H1 (cell line): ENCODE measurements at regions not wholly inside any gene's neighbourhood (a gene's known extent, or its start where the extent isn't known, plus 50 kb on each side); places are given as distances from the start of the nearest gene placed in this dataset.

Source experiments
- CTCF ChIA-PET: fragments of 300-600 bp; sonication (Branson Sonifier 250); formaldehyde crosslinking; loops from one replicate; lab custom pipeline; 2021; ENCODE audit not compliant: partially characterized antibody; lab: Charles Lee
- POLR2A ChIA-PET: fragments of 300-600 bp; sonication (Branson Sonifier 250); formaldehyde crosslinking; loops from one replicate; lab custom pipeline; 2021; ENCODE audit warnings: inconsistent platforms; ENCODE audit not compliant: partially characterized antibody; lab: Charles Lee
- DNase-seq, 2 experiments: peaks; one replicate each; pipeline versions ENCODE4 v3.0.0 to v3.0.0-alpha.2; 2010 to 2022; ENCODE audit warnings: low spot score in 2 of 2, low read depth in 1 of 2, mixed read lengths in 1 of 2
- FAIRE-seq: peaks from 2 replicates; lab custom pipeline; 2011; peaks lifted over from hg19 to GRCh38; lab: Jason Lieb, UNC
- H2AFZ ChIP-seq: 2 replicates; pipeline ENCODE4 v1.8.1; 2012; ENCODE audit warnings: low read length, inconsistent platforms
- H2AK5ac ChIP-seq: 2 replicates; pipeline ENCODE4 v1.6.1; 2013; ENCODE audit warnings: low read depth, low read length
- H2BK120ac ChIP-seq: replicated peaks from 2 replicates; pipeline ENCODE3; 2013; ENCODE audit warnings: low read depth, low read length, inconsistent platforms
- H2BK12ac ChIP-seq: 2 replicates; pipeline ENCODE4 v1.6.1; 2013; ENCODE audit warnings: low read depth, low read length
- H2BK15ac ChIP-seq: 2 replicates; pipeline ENCODE4 v1.6.1; 2013; ENCODE audit warnings: low read length
- H2BK20ac ChIP-seq: 2 replicates; pipeline ENCODE4 v1.6.1; 2013; ENCODE audit warnings: low read length
- H2BK5ac ChIP-seq: 2 replicates; pipeline ENCODE4 v1.6.1; 2013; ENCODE audit warnings: low read depth, low read length
- H3K14ac ChIP-seq: 2 replicates; pipeline ENCODE4 v1.6.1; 2013; ENCODE audit warnings: inconsistent platforms; ENCODE audit not compliant: insufficient read length
- H3K18ac ChIP-seq: 2 replicates; pipeline ENCODE4 v1.6.1; 2013; ENCODE audit warnings: low read length; ENCODE audit errors: extremely low read depth
- H3K23ac ChIP-seq: 2 replicates; pipeline ENCODE4 v1.6.1; 2013; ENCODE audit warnings: inconsistent platforms; ENCODE audit not compliant: insufficient read length
- H3K23me2 ChIP-seq: 2 replicates; pipeline ENCODE4 v1.6.1; 2013; ENCODE audit warnings: low read depth, low read length
- H3K27ac ChIP-seq: 2 replicates; pipeline ENCODE4 v1.6.1; 2011; ENCODE audit warnings: low read depth, low read length, inconsistent platforms
- H3K27me3 ChIP-seq, 4 experiments: replicated peaks in 1 of 4; 1 replicate in 1 of 4; 2 replicates in 3 of 4; pipeline versions ENCODE4 v1.6.1 to v1.8.1; 2011 to 2013; ENCODE audit warnings: low read length in 3 of 4, mild to moderate bottlenecking in 3 of 4, inconsistent platforms in 2 of 4, mixed read lengths in 2 of 4, moderate library complexity in 1 of 4; ENCODE audit not compliant: control insufficient read depth in 3 of 4, insufficient read depth in 3 of 4; ENCODE audit errors: extremely low read depth in 1 of 4
- H3K36me3 ChIP-seq, 4 experiments: 2 replicates each; pipeline versions ENCODE4 v1.6.1 to v1.8.1; 2011 to 2013; ENCODE audit warnings: mild to moderate bottlenecking in 4 of 4, low read length in 3 of 4, moderate library complexity in 2 of 4, control low read depth in 1 of 4, inconsistent platforms in 1 of 4; ENCODE audit not compliant: insufficient read depth in 4 of 4, control insufficient read depth in 2 of 4
- H3K4ac ChIP-seq: replicated peaks from 2 replicates; pipeline ENCODE3; 2013; ENCODE audit warnings: low read length, low read depth, mixed read lengths, inconsistent platforms; ENCODE audit not compliant: insufficient read length
- H3K4me1 ChIP-seq, 4 experiments: replicated peaks in 1 of 4; 1 replicate in 1 of 4; 2 replicates in 3 of 4; pipeline versions ENCODE4 v1.6.1 to v1.8.1; 2011 to 2013; ENCODE audit warnings: low read length in 3 of 4, inconsistent platforms in 2 of 4, mixed read lengths in 1 of 4; ENCODE audit not compliant: insufficient read depth in 4 of 4, control insufficient read depth in 3 of 4
- H3K4me2 ChIP-seq, 2 experiments: 2 replicates each; pipeline versions ENCODE4 v1.6.1 to v1.8.1; 2011 to 2013; ENCODE audit warnings: low read depth in 2 of 2, low read length in 2 of 2, control low read depth in 1 of 2, inconsistent platforms in 1 of 2, mild to moderate bottlenecking in 1 of 2; ENCODE audit not compliant: insufficient read depth in 1 of 2
- H3K4me3 ChIP-seq, 4 experiments: fragments of 200-600, 300-600 bp in 1 of 4; sonication (generic), shearing (Covaris generic), sonication (Bioruptor Twin) in 1 of 4; 2 replicates each; pipeline versions ENCODE4 v1.5.1 to v1.8.1; 2011 to 2016; ENCODE audit warnings: low read length in 4 of 4, low read depth in 3 of 4, control low read depth in 2 of 4, inconsistent platforms in 2 of 4, mild to moderate bottlenecking in 2 of 4, mixed read lengths in 1 of 4, moderate library complexity in 1 of 4; ENCODE audit not compliant: insufficient read depth in 2 of 4; ENCODE audit errors: extremely low read depth in 1 of 4
- H3K56ac ChIP-seq: replicated peaks from 2 replicates; pipeline ENCODE3; 2013; ENCODE audit warnings: low read depth, mild to moderate bottlenecking, mixed read lengths, low read length, inconsistent platforms; ENCODE audit not compliant: insufficient read length
- H3K79me1 ChIP-seq: 2 replicates; pipeline ENCODE4 v1.6.1; 2013; ENCODE audit warnings: low read depth, low read length, control low read depth
- H3K79me2 ChIP-seq, 2 experiments: 2 replicates each; pipeline versions ENCODE4 v1.6.1 to v1.8.1; 2012 to 2013; ENCODE audit warnings: low read length in 2 of 2, mild to moderate bottlenecking in 2 of 2, inconsistent platforms in 1 of 2; ENCODE audit not compliant: insufficient read depth in 2 of 2, control insufficient read depth in 1 of 2
- H3K9ac ChIP-seq, 4 experiments: replicated peaks in 1 of 4; 1 replicate in 1 of 4; 2 replicates in 3 of 4; pipeline versions ENCODE4 v1.6.1 to v1.8.1; 2011 to 2013; ENCODE audit warnings: low read depth in 3 of 4, low read length in 3 of 4, control low read depth in 2 of 4, mild to moderate bottlenecking in 2 of 4, moderate library complexity in 2 of 4, inconsistent platforms in 1 of 4; ENCODE audit errors: extremely low read depth in 1 of 4
- H3K9me3 ChIP-seq, 2 experiments: 2 replicates each; pipeline versions ENCODE4 v1.6.1 to v1.8.1; 2012 to 2013; ENCODE audit warnings: mild to moderate bottlenecking in 2 of 2, moderate library complexity in 2 of 2, control low read depth in 1 of 2, inconsistent platforms in 1 of 2, low read depth in 1 of 2, low read length in 1 of 2, mixed read lengths in 1 of 2; ENCODE audit not compliant: insufficient read depth in 2 of 2
- H4K20me1 ChIP-seq, 2 experiments: replicated peaks in 1 of 2; 2 replicates each; pipeline versions ENCODE3 to v1.8.1; 2011 to 2013; ENCODE audit warnings: inconsistent platforms in 2 of 2, low read length in 2 of 2, mild to moderate bottlenecking in 1 of 2; ENCODE audit not compliant: insufficient read depth in 2 of 2, control insufficient read depth in 1 of 2
- H4K5ac ChIP-seq: 2 replicates; pipeline ENCODE4 v1.6.1; 2013; ENCODE audit warnings: low read length, low read depth, mixed read lengths, inconsistent platforms; ENCODE audit not compliant: insufficient read length
- H4K8ac ChIP-seq: 2 replicates; pipeline ENCODE4 v1.8.0; 2013; ENCODE audit warnings: mild to moderate bottlenecking, moderate library complexity, low read length, inconsistent platforms; ENCODE audit not compliant: insufficient read depth; ENCODE audit errors: extremely low read depth
- H4K91ac ChIP-seq: replicated peaks from 2 replicates; pipeline ENCODE3; 2013; ENCODE audit warnings: low read length, mixed read lengths, inconsistent platforms; ENCODE audit not compliant: insufficient read length
- CBX5 ChIP-seq: fragments of 300-800, 300-1000 bp; sonication (generic); IDR thresholded peaks from 2 replicates; pipeline ENCODE4 v1.7.1; 2016; ENCODE audit warnings: antibody characterized with exemption, low read length, low read depth
- CBX8 ChIP-seq: fragments of 300-800, 300-1000 bp; sonication (generic); IDR thresholded peaks from 2 replicates; pipeline ENCODE4 v1.7.1; 2016; ENCODE audit warnings: low read depth, low read length, borderline replicate concordance
- CHD1 ChIP-seq: IDR thresholded peaks from 2 replicates; pipeline ENCODE4 v1.6.1; 2012; ENCODE audit warnings: low read depth, low read length, improper control_type of control experiment
- CTCF ChIP-seq, 3 experiments: IDR thresholded peaks; 1 replicate in 2 of 3; 2 replicates in 1 of 3; pipeline versions ENCODE4 v1.5.1 to v1.6.1; 2011; ENCODE audit warnings: low read length in 3 of 3, mild to moderate bottlenecking in 3 of 3, inconsistent platforms in 2 of 3, low read depth in 1 of 3, moderate library complexity in 1 of 3; ENCODE audit not compliant: insufficient read depth in 1 of 3; ENCODE audit errors: control extremely low read depth in 1 of 3
- EGR1 ChIP-seq: IDR thresholded peaks from 2 replicates; pipeline ENCODE4 v1.6.1; 2011; ENCODE audit warnings: low read depth, low read length, borderline replicate concordance
- POLR2A ChIP-seq, 2 experiments: IDR thresholded peaks; 1 replicate in 1 of 2; 2 replicates in 1 of 2; pipeline ENCODE4 v1.6.1; 2011; ENCODE audit warnings: low read depth in 2 of 2, low read length in 2 of 2, mild to moderate bottlenecking in 2 of 2; ENCODE audit errors: control extremely low read depth in 1 of 2
- RNF2 ChIP-seq: fragments of 200-900, 300-1000 bp; sonication (generic); IDR thresholded peaks from 2 replicates; pipeline ENCODE4 v1.7.1; 2016; ENCODE audit warnings: borderline replicate concordance, low read depth, mild to moderate bottlenecking, antibody characterized with exemption, low read length; ENCODE audit not compliant: poor library complexity, severe bottlenecking; ENCODE audit errors: missing control alignments
- TBP ChIP-seq: IDR thresholded peaks from 2 replicates; pipeline ENCODE4 v1.6.1; 2011; ENCODE audit warnings: low read depth, low read length, improper control_type of control experiment
- TEAD4 ChIP-seq: IDR thresholded peaks from 2 replicates; pipeline ENCODE4 v1.6.1; 2012; ENCODE audit warnings: low read depth, low read length, inconsistent platforms, mixed read lengths
- WGBS, 2 experiments: shearing (Covaris generic) in 1 of 2; methylation state at CpG; one replicate each; pipeline versions ENCODE4 v1.1.6 to v1.1.7; 2013 to 2015; ENCODE audit warnings: low lambda C conversion rate in 2 of 2, mixed read lengths in 2 of 2, inconsistent platforms in 1 of 2, low coverage in 1 of 2, missing lambda C conversion rate in 1 of 2; ENCODE audit not compliant: insufficient replicate concordance in 2 of 2, insufficient coverage in 1 of 2, insufficient read length in 1 of 2; ENCODE audit errors: extremely low coverage in 1 of 2, missing lambda C conversion rate in 1 of 2; 5-methylcytosine and 5-hydroxymethylcytosine counted together
- TF ChIP-seq, protein P1 (sequence below): IDR thresholded peaks from 2 replicates; pipeline ENCODE4 v1.6.1; 2012; ENCODE audit warnings: inconsistent platforms

DNA sequence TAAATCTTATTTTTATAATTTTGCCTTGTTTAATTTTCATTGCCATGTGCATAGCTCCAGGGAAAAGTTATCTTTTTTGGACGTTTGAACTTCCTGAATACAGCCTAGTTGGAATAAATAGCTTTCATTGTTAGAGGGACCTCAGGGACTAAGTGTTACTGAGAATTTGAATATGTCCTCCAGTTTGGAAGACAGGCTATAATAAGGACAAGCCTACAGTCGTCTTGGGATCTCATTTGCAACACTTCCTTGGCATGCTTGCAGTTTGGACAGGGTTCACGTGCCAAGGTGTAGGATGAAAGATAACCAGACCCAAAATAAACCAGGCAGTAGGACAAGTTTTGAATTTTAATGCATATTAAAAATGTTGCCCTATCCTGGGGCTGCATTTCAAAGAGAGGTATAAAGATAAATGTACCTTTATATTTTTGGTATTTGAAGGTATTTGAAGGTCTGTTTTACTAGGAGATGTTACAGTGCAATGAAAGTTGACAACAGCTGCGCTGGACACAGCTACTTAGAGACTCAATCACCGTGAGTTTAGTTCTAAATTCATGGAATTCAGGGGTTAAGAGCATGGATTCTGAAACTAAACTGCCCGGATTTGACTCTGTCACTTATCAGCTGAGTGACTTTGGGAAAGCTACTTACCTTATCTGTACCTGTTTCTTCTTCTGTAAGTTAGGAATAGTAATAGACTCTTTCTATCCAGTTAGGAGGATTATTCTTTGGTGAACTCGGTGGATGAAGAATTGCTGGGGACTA, 134.1 kb downstream of the ACTBL2 start:
- Histone ChIP-seq H3K79me1 (no peaks in the 10 kb centered on the region), H2AFZ (no peak overlapping the region), H2BK15ac (no peak overlapping the region), H3K18ac (no peak overlapping the region), H3K4ac (no peak overlapping the region), H3K14ac (no peak overlapping the region), H3K27ac (no peak overlapping the region), H3K56ac (no peak overlapping the region), H3K4me2 (no peak overlapping the region), H3K36me3 (no peaks in the 10 kb centered on the region), H2BK20ac (no peak overlapping the region), H3K4me3 (no peak overlapping the region), H4K91ac (no peak overlapping the region), H3K9ac (no peak overlapping the region), H2BK12ac (no peak overlapping the region), H3K23me2 (no peaks in the 10 kb centered on the region), H2AK5ac (no peak overlapping the region), H4K20me1 (no peaks in the 10 kb centered on the region), H3K4me1 (no peaks in the 10 kb centered on the region), H3K79me2 (no peaks in the 10 kb centered on the region), H4K8ac (no peak overlapping the region), H3K23ac (no peak overlapping the region), H3K27me3 (no peaks in the 10 kb centered on the region), H2BK120ac (no peak overlapping the region), H3K9me3 (no peaks in the 10 kb centered on the region), H4K5ac (no peak overlapping the region), H2BK5ac (no peak overlapping the region)
- CTCF ChIA-PET, result interaction anchor here (3.1 kb wide), 1 partner anchor 10 kb away, joined by 18 read pairs; no protein-coding TSS in a partner anchor
- POLR2A ChIA-PET, result no interaction called here
- 88% methylated on average over 7 of the region's 7 CpGs; no CpG with 5 or more reads in 1 of the 2 experiments for WGBS, 2 experiments
- DNase-seq, result no peak
- no peak for FAIRE-seq
- no peak for TF ChIP-seq CTCF (IDR thresholded peaks at IDR 0.05; ENCODE audit: control extremely low read depth in 1 of 3, insufficient read depth in 1 of 3, low read depth in 1 of 3, low read length in 3 of 3)
- TF ChIP-seq CBX8, result no peak
- TF ChIP-seq CBX5, result no peak
- TF ChIP-seq, protein P1, sequence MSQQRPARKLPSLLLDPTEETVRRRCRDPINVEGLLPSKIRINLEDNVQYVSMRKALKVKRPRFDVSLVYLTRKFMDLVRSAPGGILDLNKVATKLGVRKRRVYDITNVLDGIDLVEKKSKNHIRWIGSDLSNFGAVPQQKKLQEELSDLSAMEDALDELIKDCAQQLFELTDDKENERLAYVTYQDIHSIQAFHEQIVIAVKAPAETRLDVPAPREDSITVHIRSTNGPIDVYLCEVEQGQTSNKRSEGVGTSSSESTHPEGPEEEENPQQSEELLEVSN, result no peak
- no peak for TF ChIP-seq TBP
- no peak for TF ChIP-seq CHD1
- no peak for TF ChIP-seq TEAD4
- TF ChIP-seq EGR1, result no peak
- TF ChIP-seq RNF2, result no peak
- no peak for TF ChIP-seq POLR2A (IDR thresholded peaks at IDR 0.05; ENCODE audit: control extremely low read depth in 1 of 2, low read depth in 2 of 2, low read length in 2 of 2)
